HG03045 (cell line): ENCODE measurements at regions not wholly inside any gene's neighbourhood (a gene's known extent, or its start where the extent isn't known, plus 50 kb on each side); places are given as distances from the start of the nearest gene placed in this dataset.
"Not testable (repeated sequence)": the region's sequence is repeated elsewhere in the genome, so short reads cannot be mapped to it uniquely, and the experiment has no call there.

Experiments
- ATAC-seq: cut with Tn5 transposase; IDR thresholded peaks from one replicate; pipeline ENCODE4 v1.9.1; 2021; ENCODE audit warnings: mild to moderate bottlenecking, moderate library complexity; ENCODE audit not compliant: unreplicated experiment

DNA sequence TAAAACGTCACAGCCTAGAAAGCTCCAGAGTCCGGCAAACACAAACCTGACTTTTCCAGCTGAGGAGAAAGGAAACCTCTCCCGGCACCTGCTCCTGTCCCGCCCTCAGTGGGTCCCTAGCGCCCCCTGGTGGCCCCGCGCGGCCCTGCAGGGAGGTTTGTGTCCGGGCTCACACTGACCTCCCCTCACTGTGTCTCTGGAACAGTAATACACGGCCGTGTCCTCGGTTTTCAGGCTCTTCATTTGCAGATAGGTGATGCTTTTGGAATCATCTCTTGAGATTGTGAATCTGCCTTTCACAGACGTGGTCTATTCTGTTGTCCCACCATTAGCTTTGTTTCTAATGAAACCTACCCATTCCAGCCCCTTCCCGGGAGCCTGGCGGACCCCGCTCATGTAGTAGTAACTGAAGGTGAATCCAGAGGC is 731.2 kb downstream of the TMEM121 start:
- not testable (repeated sequence) for ATAC-seq

DNA sequence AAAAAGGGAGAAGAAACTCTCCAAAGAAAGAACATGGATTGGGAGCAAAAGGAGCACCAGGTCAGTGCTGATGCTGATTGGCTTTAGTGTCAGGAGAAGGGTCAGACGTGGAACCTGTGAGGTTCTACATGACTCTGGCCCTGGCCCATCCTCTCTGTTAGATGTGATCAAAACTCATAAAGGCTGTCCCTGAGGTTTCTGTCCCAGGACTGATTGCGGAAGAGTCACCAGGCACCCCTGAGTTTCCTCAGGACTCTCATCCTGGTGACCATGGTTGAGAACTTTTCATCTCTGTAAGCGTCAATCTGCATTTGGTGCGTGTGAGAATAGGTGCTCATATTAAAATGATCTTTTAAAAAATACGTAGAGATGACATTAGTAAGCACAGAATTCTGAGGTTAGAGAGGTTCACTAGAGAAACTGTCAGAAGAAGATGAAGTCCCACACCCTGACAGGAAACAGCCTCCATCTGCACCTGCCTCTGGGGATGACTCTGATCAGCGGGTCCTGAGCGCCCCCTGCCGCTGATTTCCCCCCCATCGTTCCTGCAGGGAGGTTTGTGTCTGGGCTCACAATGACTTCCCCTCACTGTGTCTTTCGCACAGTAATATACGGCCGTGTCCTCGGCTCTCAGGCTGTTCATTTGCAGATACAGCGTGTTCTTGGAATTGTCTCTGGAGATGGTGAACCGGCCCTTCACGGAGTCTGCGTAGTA is 741.8 kb downstream of the TMEM121 start:
- no peak for ATAC-seq

DNA sequence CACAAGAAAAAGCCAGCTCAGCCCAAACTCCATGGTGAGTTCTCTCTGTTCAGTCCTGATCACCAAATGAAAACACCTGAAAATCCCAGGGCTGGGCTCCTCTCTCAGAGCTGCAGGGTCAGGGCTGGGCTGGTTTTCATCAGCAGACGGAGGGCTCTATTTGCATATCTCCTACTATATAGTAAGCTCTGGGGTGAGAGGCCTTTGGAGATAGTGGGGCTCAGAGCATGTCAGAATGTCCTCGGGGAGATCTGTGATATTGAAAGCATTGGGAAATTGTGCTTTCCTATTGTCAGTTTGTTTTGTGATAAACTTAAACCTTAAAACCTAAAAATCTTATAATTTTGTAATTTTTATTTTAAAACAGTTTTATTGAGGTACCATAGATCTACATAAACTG is 742.6 kb downstream of the TMEM121 start:
- ATAC-seq = no peak

DNA sequence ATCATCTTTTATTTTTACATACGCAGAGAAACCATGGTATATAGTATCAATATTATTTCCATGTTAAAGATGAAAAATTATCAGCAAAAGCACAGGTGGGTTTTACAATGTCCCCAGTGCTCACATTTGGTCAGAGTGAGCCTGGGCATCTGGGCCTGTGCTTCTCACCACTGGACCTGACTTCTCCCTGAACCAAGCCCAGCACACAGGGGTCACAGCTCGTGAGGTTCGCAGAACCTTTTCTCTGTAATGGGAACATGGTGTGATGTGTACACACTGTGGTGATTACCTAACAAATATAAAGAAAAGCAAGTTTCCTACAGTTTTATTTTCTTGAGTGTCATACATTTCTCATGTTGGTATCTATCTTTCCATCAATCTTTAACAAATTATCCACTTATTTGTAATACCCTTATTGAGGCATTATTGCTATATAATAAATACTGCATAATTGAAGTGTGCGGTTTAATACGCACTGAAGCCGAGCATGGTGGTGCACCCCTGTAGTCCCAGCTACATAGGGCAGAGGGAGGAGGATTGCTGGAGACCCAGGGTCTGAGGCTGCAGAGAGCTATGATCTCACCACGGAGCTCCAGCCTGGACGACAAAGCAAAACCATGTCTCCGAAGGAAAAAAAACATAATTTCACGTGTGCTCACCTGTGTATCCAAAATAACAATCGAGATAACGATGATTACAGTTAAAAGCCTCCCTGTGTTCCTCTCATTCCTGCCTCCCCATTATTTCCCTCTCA is 743.2 kb downstream of the TMEM121 start:
- ATAC-seq = no peak

DNA sequence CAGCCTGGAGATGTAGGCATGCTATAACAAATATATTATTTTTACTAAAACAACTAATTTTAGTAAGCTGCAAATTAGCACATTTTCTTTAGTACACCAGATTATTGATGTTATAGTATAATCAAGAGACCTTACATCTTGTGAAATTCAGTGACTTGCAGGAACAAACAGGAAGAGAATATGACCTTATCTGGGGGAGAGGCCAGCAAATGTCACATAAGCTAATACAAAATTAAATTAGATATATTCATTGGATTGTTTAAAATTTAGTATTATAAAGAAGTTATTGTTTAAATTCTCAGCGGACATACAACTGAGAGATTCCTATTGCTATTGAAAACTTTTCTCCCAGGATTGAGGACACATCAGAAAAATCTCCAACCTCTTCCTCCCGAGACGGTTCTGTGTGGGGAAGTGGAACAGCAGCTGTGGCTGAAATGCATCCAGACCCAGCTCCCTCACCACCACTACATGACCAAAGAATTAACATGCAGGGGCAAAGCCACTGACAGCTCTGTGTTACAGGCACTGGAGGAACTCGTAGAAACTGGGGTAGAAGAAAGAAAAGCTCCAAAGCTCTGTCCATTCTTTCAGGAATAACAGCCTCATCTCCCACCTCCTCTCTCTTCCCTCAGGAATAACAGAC is 744.2 kb downstream of the TMEM121 start:
- ATAC-seq = not testable (repeated sequence)

DNA sequence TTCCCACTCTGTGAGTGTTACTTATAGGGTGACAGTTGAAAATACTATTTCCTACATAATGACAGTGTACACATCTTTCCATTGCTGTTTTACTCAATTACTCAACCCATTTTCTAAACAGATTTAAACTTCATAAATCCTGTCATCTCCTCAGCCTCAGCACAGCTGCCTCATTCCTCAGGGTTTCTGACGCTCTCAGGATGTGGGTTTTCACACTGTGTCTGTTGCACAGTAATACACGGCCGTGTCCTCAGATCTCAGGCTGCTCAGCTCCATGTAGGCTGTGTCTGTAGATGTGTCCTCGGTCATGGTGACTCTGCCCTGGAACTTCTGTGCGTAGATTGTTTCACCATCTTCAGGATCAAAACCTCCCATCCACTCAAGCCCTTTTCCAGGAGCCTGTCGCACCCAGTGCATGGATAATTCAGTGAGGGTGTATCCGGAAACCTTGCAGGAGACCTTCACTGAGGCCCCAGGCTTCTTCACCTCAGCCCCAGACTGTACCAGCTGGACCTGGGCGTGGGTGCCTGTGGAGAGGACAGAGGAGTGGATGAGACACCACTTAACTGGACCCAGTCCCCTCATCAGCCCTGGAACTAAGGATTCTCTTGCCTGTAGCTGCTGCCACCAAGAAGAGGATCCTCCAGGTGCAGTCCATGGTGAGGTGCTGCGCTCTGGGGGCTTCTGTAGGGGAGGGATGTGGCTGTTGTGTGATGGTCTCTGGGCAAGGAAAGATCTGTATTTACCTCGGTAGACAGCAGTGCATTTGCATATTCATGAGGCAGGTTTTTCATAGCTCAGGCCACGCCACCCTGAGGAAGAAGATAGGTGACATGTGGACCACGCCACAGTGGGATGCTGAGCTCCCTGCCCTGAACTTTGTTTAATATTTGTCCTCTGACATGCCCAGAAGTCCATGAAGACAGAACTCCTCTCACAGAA is 750.2 kb downstream of the TMEM121 start:
- no peak for ATAC-seq

DNA sequence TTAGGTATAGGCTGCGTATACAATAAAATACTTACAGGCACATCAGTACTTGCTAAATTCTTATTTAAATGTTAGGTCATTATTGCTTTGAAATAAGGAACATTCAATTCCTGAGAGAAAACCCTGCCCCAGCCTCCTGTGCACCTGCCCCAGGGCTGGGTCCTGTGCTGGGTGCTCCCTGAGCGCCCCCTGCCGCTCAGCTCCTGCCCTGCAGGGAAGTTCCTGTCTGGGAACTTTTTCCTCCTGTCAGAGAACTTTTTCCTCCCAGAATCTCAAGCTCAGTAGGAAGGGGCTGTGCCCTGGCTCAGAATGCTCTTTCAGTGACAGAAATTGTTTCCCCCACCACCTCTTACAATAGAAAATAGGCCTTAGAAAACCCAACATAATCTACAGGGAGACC is 751.1 kb downstream of the TMEM121 start:
- ATAC-seq = no peak

DNA sequence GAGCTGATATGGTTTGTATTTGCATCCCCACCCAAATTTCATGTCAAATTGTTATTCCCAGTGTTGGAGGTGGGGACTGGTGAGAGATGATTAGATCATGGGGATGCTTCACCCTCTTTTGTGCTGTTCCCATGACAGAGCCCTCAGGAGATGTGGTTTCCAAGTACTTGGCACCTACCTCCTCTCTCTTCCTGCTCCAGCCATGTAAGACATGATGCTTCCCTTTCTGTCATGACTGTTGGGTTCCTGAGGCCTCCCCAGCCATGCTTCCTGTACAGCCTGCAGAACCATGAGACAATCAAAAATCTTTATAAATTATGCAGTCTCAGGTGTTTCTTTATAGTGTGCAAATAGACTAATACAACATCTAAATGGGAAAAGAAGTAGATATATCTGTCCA is 754.5 kb downstream of the TMEM121 start:
- ATAC-seq = no peak

DNA sequence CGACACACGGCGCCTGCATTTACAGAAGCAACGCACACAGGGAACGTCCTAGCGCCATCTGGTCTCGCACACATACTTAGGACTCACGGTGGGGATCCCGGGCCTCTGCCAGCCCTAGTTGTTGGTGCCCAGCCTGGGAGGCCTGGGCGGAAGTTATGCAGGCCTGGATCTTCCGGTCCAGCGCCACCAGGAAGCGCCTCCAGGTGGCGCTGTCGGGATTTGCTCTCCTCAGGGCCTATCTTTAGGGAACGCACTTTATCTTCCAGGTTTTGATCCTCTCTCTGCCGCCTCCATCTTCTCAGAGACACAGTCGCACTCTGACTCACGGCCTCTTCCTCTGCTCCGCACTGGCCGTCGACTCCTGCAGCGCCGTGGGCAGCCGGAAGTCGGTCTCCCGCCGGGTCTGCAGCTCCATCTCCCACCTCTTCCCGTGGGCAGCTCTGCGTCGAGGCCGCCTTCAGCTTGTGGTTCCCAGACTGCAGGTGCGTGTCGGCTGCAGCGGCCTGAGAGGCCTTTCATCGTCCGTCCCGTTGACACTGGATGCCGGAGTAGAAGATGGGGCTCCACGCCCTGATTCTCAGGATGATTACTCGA is 760.4 kb downstream of the TMEM121 start:
- no peak for ATAC-seq

DNA sequence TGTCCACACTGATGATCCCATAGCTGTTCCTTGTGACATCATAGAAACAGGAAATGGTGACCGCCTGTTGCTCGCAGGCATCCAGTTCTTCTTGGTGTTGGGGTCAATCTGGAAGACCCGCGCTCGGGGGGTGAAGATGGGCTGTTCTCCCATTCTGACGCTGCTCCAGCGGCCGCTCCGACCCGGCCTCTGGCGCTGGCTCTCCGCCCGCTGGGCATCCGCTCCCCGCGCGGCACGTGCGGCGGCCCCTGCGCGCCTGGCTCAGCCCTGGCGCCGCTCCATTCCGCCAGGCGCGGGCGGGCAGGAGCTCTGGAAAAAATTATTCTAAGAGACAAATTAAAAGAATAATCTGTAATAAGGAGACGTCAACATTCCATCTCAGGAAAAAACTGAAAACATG is 761.1 kb downstream of the TMEM121 start:
- ATAC-seq = no peak

DNA sequence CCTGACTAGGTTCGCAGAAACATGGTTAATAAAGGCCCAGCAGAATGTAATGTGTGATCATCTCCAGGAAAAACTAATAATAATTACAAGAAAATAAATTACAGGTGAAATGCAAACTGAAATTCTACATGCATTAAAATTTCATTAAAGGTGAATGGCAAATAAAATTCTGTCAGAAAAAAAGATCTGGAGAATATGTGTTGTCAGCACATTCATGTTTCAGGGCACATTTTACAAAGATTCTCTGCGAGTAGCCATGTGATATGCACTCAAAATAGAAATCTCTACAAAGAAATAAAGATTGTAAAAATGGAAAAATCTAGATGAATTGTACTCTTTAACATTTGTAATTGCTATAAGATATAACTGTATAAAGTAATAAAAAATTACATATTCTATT is 765.2 kb downstream of the TMEM121 start:
- no peak for ATAC-seq

DNA sequence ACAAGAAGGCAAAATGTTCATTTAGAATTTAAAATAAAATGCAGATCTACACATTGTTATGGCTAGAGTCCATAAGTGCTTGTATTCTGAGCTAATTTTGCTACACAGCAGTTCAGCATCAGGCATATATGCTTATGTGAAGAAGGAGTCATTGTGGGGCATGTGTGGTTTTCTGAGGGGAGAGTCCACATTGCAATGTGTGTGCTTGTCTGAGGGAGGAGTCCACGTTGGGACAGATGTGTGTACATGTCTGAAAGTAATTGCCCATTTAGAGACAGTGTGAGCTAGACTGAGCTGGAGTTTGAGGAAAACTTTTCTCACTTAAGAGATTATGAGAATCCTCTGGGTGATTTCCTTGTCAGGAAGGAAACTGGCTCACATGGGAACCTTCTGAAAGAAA is 767.9 kb downstream of the TMEM121 start:
- ATAC-seq = no peak

DNA sequence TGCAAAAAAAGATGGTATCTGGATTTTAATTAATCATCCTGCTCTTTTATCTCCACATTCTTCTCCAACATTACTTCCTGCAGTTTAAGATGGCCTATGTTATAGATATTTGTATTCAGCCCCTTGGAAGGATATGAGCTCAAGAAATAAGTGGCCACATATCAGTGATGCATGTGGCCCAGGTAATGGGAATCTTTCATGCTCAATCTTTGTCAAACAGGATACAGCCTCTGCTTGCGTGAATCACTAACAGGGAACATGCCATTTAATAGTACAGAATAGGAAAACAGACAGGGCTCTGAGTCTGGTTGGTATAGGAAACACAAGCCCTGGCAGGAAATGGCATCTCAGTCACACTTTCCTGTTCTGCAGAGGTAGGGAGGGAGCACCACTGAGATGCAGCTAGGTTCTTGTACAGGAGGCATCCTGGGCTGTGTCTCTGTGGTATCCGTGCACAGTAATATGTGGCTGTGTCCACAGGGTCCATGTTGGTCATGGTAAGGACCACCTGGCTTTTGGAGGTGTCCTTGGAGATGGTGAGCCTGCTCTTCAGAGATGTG is 774.6 kb downstream of the TMEM121 start:
- not testable (repeated sequence) for ATAC-seq

DNA sequence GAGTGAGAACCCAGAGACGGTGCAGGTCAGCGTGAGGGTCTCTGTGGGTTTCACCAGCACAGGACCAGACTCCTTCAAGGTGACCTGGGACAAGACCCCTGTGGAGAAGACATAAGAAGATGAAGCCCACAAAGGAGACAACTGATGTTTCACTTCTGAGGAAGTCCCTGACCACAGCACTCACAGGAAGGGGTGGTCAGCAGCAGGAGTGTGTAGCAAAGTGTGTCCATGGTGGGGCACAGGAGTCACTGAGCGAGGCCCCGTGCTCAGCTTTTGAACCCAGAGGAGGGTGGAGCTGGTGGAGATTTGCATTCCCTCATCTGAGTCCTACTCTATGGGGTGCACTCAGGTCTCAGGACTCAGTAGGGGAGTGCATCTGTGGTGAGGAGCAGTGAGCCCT is 775.2 kb downstream of the TMEM121 start:
- not testable (repeated sequence) for ATAC-seq

DNA sequence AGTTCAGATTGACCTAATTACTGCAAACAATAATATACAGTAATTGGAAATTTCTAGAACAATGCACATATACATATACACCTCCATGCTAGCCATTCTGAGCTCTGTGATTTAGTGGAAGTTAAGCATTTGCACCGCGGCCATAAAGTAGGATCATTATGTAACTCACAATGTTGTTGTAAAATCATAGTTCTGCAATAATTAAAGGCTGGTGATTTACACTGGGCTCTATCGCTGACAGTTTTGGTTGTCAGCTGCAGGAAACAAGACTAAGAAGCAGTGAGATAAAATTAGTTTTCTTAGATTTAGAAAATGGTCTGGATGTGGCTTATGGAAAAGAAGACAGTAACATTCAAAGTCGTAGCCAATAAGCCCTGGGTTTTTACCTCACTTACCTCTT is 776.3 kb downstream of the TMEM121 start:
- no peak for ATAC-seq

DNA sequence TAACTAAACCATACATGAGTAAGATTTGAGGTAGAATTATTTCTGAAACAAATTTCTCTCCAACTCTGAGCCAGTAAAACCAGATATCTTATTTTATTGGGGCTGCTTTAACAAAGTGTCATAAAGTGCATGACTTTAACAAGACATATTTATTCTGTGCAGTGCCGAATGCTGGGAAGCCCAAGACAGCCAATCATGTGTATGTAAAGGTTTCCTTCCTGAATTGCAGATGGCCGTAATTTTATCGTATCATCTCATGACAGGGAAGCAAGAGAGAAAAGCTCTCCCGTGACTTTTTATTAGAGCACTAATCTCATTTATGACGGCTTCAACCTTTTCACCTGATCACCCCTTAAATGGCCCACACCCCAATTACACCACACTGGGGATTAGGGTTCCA is 777.9 kb downstream of the TMEM121 start:
- no peak for ATAC-seq

DNA sequence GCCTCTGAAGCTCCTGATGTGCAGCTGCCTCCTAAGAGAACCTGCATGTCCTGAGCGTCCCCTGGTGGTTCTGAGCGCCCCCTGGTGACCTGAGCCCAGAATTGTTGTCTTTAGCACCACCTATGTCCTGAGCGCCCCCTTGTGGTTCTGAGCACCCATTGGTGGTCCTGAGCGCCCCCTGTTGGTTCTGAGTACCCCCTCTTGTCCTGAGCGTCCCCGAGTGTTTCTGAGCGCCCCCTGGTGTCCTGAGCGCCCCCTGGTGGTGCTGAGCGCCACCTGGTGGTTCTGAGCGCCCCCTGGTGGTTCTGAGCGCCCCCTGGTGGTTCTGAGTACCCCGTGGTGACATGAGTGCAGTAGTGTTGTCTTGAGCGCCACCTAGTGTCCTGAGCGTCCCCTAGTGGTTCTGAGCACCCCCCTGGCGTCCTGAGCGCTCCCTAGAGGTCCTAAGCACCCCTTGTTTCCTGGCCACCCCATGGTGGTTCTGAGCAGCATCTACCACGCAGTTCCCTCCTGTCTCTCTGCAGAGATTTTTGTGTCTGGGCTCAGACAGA is 782.5 kb downstream of the TMEM121 start:
- peak; percentile 90 for ATAC-seq

DNA sequence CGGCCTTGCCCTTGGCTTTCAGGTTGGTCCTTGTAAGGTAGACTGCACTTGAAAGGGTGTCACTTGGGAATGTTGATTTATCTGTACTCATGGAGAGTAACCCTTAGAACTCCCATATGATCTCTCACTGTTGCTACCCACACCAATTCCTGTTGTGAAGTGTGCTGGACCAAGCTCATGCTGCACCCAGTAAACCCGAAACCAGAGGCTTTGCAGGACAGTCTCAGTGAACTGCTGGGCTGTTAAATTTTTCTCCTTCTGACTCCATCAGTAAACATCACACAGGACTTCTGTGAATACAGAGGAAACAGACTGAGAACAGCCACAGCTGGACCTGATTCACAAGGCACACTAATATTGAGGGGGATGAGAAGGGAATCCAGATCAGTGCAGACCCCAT is 783.0 kb downstream of the TMEM121 start:
- ATAC-seq = peak; percentile 22

DNA sequence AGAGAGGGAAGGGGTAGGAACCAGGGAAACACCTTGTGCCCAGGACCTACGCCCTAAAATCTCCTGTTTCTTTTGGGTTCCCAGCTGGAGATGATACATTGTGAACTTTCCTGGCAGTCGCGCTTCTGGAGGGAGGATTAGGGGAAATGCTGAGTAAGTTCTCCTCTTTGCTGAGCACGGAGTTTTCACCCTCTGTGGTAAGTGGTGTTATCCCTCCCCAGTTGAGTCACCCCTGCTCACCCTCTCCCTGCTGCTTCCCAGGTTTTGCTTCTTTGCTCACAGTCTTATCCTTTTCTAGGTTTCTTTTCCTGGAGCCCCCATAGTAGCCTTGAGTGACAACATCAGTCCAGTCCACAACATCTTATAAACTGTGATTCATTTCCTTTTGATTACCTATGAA is 789.1 kb downstream of the TMEM121 start:
- no peak for ATAC-seq

DNA sequence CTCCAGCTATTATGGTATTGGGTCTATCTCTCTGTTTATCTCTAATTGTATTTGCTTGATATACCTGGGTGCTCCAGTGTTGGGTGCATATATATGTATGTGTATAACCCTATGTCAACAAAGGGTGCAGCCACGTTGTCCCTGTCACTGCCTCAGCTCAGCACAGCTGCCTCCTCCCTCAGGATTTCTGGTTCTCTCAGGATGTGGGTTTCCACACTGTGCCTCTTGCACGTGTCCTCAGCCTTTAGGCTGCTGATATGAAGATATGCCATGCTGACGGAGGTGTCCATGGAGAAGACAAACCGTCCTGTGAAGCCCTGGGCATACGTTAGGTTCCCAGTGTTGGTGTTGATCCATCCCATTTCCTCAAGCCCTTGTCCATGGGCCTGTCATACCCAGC is 791.2 kb downstream of the TMEM121 start:
- no peak for ATAC-seq
